ENCODE measurements at regions not wholly inside any gene's neighbourhood (a gene's known extent, or its start where the extent isn't known, plus 50 kb on each side); places are given as distances from the start of the nearest gene placed in this dataset.

DNA sequence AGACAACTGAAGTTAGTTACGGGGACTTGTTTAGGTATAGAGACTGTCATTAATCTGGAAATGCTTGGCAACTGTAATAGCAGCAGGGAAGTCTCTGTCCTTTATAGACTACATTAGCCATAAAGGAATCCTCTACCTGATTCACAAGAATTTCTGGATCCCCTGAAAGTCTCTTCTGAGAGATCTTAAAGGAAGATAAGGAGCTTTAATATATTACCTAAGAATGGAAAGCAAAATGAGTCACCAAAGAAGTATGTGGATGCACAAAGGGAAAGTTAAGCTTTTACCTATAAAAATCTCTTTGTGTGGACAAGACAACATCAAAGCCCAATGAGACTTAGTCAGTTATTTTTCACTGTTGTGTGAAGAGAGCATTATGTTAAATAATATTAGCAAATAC is 92.2 kb upstream of the RSPO3 start:
- no peaks in the 10 kb centered on the region for H3K9me3 ChIP-seq (ENCODE audit: control insufficient read depth, insufficient read depth, low read depth, low read length)
- H3K36me3 ChIP-seq (ENCODE audit: control insufficient read depth in 2 of 2, insufficient read depth in 1 of 2, low read length in 2 of 2): no peaks in the 10 kb centered on the region
- TF ChIP-seq ZNF658 (tag by site-specific recombination; IDR thresholded peaks at IDR 0.05) (no peak), SP2 (tag by site-specific recombination; IDR thresholded peaks at IDR 0.05) (no peak), ZNF521 (tag by site-specific recombination; IDR thresholded peaks at IDR 0.05) (no peak), ZNF112 (tag by site-specific recombination; IDR thresholded peaks at IDR 0.05) (no peak), ZNF341 (tag by site-specific recombination; IDR thresholded peaks at IDR 0.05; ENCODE audit: low read depth) (no peak)
- TF ChIP-seq, protein P1, sequence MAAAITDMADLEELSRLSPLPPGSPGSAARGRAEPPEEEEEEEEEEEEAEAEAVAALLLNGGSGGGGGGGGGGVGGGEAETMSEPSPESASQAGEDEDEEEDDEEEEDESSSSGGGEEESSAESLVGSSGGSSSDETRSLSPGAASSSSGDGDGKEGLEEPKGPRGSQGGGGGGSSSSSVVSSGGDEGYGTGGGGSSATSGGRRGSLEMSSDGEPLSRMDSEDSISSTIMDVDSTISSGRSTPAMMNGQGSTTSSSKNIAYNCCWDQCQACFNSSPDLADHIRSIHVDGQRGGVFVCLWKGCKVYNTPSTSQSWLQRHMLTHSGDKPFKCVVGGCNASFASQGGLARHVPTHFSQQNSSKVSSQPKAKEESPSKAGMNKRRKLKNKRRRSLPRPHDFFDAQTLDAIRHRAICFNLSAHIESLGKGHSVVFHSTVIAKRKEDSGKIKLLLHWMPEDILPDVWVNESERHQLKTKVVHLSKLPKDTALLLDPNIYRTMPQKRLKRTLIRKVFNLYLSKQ (tag by site-specific recombination; IDR thresholded peaks at IDR 0.05; ENCODE audit: borderline replicate concordance): no peak
- TF ChIP-seq, protein P2, sequence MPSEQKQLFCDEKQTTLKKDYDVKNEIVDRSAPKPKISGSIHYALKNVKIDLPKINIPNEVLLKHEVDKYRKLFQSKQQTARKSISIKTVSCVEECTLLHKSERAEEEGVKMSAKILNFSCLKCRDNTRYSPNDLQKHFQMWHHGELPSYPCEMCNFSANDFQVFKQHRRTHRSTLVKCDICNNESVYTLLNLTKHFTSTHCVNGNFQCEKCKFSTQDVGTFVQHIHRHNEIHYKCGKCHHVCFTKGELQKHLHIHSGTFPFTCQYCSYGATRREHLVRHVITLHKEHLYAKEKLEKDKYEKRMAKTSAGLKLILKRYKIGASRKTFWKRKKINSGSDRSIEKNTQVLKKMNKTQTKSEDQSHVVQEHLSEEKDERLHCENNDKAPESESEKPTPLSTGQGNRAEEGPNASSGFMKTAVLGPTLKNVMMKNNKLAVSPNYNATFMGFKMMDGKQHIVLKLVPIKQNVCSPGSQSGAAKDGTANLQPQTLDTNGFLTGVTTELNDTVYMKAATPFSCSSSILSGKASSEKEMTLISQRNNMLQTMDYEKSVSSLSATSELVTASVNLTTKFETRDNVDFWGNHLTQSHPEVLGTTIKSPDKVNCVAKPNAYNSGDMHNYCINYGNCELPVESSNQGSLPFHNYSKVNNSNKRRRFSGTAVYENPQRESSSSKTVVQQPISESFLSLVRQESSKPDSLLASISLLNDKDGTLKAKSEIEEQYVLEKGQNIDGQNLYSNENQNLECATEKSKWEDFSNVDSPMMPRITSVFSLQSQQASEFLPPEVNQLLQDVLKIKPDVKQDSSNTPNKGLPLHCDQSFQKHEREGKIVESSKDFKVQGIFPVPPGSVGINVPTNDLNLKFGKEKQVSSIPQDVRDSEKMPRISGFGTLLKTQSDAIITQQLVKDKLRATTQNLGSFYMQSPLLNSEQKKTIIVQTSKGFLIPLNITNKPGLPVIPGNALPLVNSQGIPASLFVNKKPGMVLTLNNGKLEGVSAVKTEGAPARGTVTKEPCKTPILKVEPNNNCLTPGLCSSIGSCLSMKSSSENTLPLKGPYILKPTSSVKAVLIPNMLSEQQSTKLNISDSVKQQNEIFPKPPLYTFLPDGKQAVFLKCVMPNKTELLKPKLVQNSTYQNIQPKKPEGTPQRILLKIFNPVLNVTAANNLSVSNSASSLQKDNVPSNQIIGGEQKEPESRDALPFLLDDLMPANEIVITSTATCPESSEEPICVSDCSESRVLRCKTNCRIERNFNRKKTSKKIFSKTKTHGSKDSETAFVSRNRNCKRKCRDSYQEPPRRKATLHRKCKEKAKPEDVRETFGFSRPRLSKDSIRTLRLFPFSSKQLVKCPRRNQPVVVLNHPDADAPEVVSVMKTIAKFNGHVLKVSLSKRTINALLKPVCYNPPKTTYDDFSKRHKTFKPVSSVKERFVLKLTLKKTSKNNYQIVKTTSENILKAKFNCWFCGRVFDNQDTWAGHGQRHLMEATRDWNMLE (tag by site-specific recombination; conservative IDR thresholded peaks at IDR 0.05; ENCODE audit: low read depth): no peak
- TF ChIP-seq, protein P3, sequence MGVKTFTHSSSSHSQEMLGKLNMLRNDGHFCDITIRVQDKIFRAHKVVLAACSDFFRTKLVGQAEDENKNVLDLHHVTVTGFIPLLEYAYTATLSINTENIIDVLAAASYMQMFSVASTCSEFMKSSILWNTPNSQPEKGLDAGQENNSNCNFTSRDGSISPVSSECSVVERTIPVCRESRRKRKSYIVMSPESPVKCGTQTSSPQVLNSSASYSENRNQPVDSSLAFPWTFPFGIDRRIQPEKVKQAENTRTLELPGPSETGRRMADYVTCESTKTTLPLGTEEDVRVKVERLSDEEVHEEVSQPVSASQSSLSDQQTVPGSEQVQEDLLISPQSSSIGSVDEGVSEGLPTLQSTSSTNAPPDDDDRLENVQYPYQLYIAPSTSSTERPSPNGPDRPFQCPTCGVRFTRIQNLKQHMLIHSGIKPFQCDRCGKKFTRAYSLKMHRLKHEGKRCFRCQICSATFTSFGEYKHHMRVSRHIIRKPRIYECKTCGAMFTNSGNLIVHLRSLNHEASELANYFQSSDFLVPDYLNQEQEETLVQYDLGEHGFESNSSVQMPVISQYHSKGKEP (tag by site-specific recombination; IDR thresholded peaks at IDR 0.05): no peak
- peaks cover 10% of the 10 kb centered on the region for H3K4me1 ChIP-seq (ENCODE audit: control insufficient read depth, insufficient read depth, low read length)
- CTCF ChIA-PET: interaction anchor here (0.6 to 1.3 kb wide), 2 partner anchors 11 to 658 kb away, joined by 3 to 5 read pairs; no protein-coding TSS in a partner anchor
- no peak overlapping the region for H3K27ac ChIP-seq (ENCODE audit: extremely low read depth, low read depth, low read length)
- H3K4me3 ChIP-seq (ENCODE audit: low read depth, low read length): no peak overlapping the region
- POLR2A ChIA-PET: no interaction called here

DNA sequence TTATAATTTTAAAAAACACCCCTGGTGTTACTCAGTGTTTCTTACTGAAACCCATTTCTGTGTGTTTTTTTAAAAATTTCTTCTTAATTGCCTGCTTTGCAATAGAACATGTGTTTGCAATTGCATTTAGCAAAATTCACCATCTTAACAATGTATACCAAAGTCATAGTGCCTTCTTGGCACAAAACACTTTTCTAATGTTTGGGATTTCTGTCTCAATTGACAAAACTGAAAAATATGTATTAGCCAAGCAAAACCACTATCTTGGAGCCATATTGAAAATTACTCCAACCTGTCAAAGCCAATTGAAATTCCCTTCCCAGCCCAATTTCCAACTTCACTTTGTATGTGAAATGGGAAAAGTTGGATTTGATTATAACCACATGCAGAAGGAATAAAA is 88.4 kb upstream of the RSPO3 start:
- CTCF ChIA-PET: no interaction called here
- Histone ChIP-seq H3K4me3 (ENCODE audit: low read depth, low read length) (no peak overlapping the region), H3K36me3 (ENCODE audit: control insufficient read depth in 2 of 2, insufficient read depth in 1 of 2, low read length in 2 of 2) (no peaks in the 10 kb centered on the region), H3K4me1 (ENCODE audit: control insufficient read depth, insufficient read depth, low read length) (no peaks in the 10 kb centered on the region), H3K27ac (ENCODE audit: extremely low read depth, low read depth, low read length) (no peak overlapping the region), H3K9me3 (ENCODE audit: control insufficient read depth, insufficient read depth, low read depth, low read length) (no peaks in the 10 kb centered on the region)
- POLR2A ChIA-PET: no interaction called here
- TF ChIP-seq ZNF664 (tag by site-specific recombination; IDR thresholded peaks at IDR 0.05) (no peak), ZNF623 (tag by site-specific recombination; IDR thresholded peaks at IDR 0.05) (no peak), ZNF354C (tag by site-specific recombination; IDR thresholded peaks at IDR 0.05; ENCODE audit: borderline replicate concordance, low read depth) (no peak), ZBTB7A (tag by site-specific recombination; IDR thresholded peaks at IDR 0.05; ENCODE audit: low read depth) (no peak), ZNF19 (tag by site-specific recombination; IDR thresholded peaks at IDR 0.05; ENCODE audit: low read depth) (no peak), HOXD13 (CRISPR knock-in tag; IDR thresholded peaks at IDR 0.05; ENCODE audit: borderline replicate concordance) (no peak), ZNF302 (tag by site-specific recombination; IDR thresholded peaks at IDR 0.05; ENCODE audit: low read depth) (no peak), ZFP37 (tag by site-specific recombination; IDR thresholded peaks at IDR 0.05) (no peak), ZNF548 (tag by site-specific recombination; IDR thresholded peaks at IDR 0.05) (no peak), ZNF626 (tag by site-specific recombination; IDR thresholded peaks at IDR 0.05) (no peak), ZNF777 (tag by site-specific recombination; IDR thresholded peaks at IDR 0.05; ENCODE audit: borderline replicate concordance) (no peak), ZNF274 (IDR thresholded peaks at IDR 0.05; ENCODE audit: low read length) (no peak), ZNF274 (tag by site-specific recombination; IDR thresholded peaks at IDR 0.05; ENCODE audit: borderline replicate concordance) (no peak)
- TF ChIP-seq, protein P4, sequence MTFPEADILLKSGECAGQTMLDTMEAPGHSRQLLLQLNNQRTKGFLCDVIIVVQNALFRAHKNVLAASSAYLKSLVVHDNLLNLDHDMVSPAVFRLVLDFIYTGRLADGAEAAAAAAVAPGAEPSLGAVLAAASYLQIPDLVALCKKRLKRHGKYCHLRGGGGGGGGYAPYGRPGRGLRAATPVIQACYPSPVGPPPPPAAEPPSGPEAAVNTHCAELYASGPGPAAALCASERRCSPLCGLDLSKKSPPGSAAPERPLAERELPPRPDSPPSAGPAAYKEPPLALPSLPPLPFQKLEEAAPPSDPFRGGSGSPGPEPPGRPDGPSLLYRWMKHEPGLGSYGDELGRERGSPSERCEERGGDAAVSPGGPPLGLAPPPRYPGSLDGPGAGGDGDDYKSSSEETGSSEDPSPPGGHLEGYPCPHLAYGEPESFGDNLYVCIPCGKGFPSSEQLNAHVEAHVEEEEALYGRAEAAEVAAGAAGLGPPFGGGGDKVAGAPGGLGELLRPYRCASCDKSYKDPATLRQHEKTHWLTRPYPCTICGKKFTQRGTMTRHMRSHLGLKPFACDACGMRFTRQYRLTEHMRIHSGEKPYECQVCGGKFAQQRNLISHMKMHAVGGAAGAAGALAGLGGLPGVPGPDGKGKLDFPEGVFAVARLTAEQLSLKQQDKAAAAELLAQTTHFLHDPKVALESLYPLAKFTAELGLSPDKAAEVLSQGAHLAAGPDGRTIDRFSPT (tag by site-specific recombination; IDR thresholded peaks at IDR 0.05): no peak
- TF ChIP-seq, protein P5, sequence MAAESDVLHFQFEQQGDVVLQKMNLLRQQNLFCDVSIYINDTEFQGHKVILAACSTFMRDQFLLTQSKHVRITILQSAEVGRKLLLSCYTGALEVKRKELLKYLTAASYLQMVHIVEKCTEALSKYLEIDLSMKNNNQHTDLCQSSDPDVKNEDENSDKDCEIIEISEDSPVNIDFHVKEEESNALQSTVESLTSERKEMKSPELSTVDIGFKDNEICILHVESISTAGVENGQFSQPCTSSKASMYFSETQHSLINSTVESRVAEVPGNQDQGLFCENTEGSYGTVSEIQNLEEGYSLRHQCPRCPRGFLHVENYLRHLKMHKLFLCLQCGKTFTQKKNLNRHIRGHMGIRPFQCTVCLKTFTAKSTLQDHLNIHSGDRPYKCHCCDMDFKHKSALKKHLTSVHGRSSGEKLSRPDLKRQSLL (tag by site-specific recombination; IDR thresholded peaks at IDR 0.05): no peak

Measured in HEK293 (cell line).